H9 (cell line): ENCODE measurements at regions not wholly inside any gene's neighbourhood (a gene's known extent, or its start where the extent isn't known, plus 50 kb on each side); places are given as distances from the start of the nearest gene placed in this dataset.

Source experiments
- DNase-seq: peaks from one replicate; pipeline ENCODE4 v3.0.0-alpha.2; 2017
- H2AFZ ChIP-seq: one replicate; pipeline ENCODE4 v1.6.1; 2013; ENCODE audit warnings: mild to moderate bottlenecking, low read length, control low read depth, moderate library complexity
- H2AK5ac ChIP-seq: 2 replicates; pipeline ENCODE4 v1.6.1; 2013; ENCODE audit warnings: low read length, control low read depth, mixed read lengths; ENCODE audit not compliant: insufficient read length
- H2BK120ac ChIP-seq: one replicate; pipeline ENCODE4 v1.6.1; 2013; ENCODE audit warnings: low read depth, mild to moderate bottlenecking, low read length, control low read depth, inconsistent platforms; ENCODE audit not compliant: poor library complexity, severe bottlenecking
- H2BK12ac ChIP-seq: 2 replicates; pipeline ENCODE4 v1.6.1; 2013; ENCODE audit warnings: low read length, control low read depth, mixed read lengths, low read depth; ENCODE audit not compliant: insufficient read length
- H2BK15ac ChIP-seq: 2 replicates; pipeline ENCODE4 v1.6.1; 2013; ENCODE audit warnings: low read depth, low read length, control low read depth
- H2BK20ac ChIP-seq: one replicate; pipeline ENCODE4 v1.6.1; 2013; ENCODE audit warnings: low read depth, mild to moderate bottlenecking, low read length, control low read depth, inconsistent platforms; ENCODE audit not compliant: poor library complexity, severe bottlenecking
- H2BK5ac ChIP-seq: 2 replicates; pipeline ENCODE4 v1.6.1; 2013; ENCODE audit warnings: low read length, control low read depth, mixed read lengths; ENCODE audit not compliant: insufficient read length
- H3K14ac ChIP-seq: 2 replicates; pipeline ENCODE4 v1.6.1; 2013; ENCODE audit warnings: low read length, control low read depth; ENCODE audit not compliant: insufficient read depth
- H3K18ac ChIP-seq: 2 replicates; pipeline ENCODE4 v1.6.1; 2013; ENCODE audit warnings: low read depth, mild to moderate bottlenecking, mixed read lengths, low read length, control low read depth; ENCODE audit not compliant: insufficient read length
- H3K23ac ChIP-seq: 2 replicates; pipeline ENCODE4 v1.6.1; 2013; ENCODE audit warnings: low read length, control low read depth, mixed read lengths, low read depth; ENCODE audit not compliant: insufficient read length
- H3K23me2 ChIP-seq: 2 replicates; pipeline ENCODE4 v1.6.1; 2013; ENCODE audit warnings: low read depth, mild to moderate bottlenecking, mixed read lengths, low read length, control low read depth; ENCODE audit not compliant: insufficient read length, poor library complexity, severe bottlenecking
- H3K27ac ChIP-seq: 2 replicates; pipeline ENCODE4 v1.5.1; 2013; ENCODE audit warnings: low read length, control low read depth, mixed read lengths, low read depth; ENCODE audit not compliant: insufficient read length
- H3K27me3 ChIP-seq: 2 replicates; pipeline ENCODE4 v1.6.1; 2013; ENCODE audit warnings: low read length, control low read depth, inconsistent platforms; ENCODE audit not compliant: insufficient read depth
- H3K4ac ChIP-seq: 2 replicates; pipeline ENCODE4 v1.6.1; 2013; ENCODE audit warnings: low read depth, mild to moderate bottlenecking, control low read depth, inconsistent platforms, low read length, moderate library complexity
- H3K4me1 ChIP-seq: 2 replicates; pipeline ENCODE4 v1.6.1; 2013; ENCODE audit warnings: low read length, control low read depth, inconsistent platforms; ENCODE audit not compliant: insufficient read depth
- H3K4me2 ChIP-seq: 2 replicates; pipeline ENCODE4 v1.6.1; 2013; ENCODE audit warnings: low read length, control low read depth, mixed read lengths; ENCODE audit not compliant: insufficient read length, insufficient read depth
- H3K56ac ChIP-seq: 2 replicates; pipeline ENCODE4 v1.6.1; 2013; ENCODE audit warnings: low read depth, mild to moderate bottlenecking, mixed read lengths, low read length, control low read depth; ENCODE audit not compliant: insufficient read length
- H3K79me1 ChIP-seq: 2 replicates; pipeline ENCODE4 v1.6.1; 2013; ENCODE audit warnings: low read depth, mild to moderate bottlenecking, moderate library complexity, low read length, control low read depth, inconsistent platforms; ENCODE audit not compliant: insufficient read depth, poor library complexity, severe bottlenecking
- H3K79me2 ChIP-seq: 2 replicates; pipeline ENCODE4 v1.6.1; 2013; ENCODE audit warnings: low read length, control low read depth, inconsistent platforms; ENCODE audit not compliant: insufficient read depth
- H3K9ac ChIP-seq: 2 replicates; pipeline ENCODE4 v1.6.1; 2013; ENCODE audit warnings: low read length, control low read depth, mixed read lengths; ENCODE audit not compliant: insufficient read length; ENCODE audit errors: extremely low read depth
- H3K9me3 ChIP-seq: one replicate; pipeline ENCODE4 v1.6.1; 2013; ENCODE audit warnings: low read depth, low read length, inconsistent platforms; ENCODE audit not compliant: control insufficient read depth
- H3T11ph ChIP-seq: one replicate; pipeline ENCODE4 v1.6.1; 2013; ENCODE audit warnings: mild to moderate bottlenecking, low read length, control low read depth, inconsistent platforms
- H4K20me1 ChIP-seq: one replicate; pipeline ENCODE4 v1.6.1; 2013; ENCODE audit not compliant: control insufficient read depth, insufficient read length, insufficient read depth
- H4K5ac ChIP-seq: 2 replicates; pipeline ENCODE4 v1.6.1; 2013; ENCODE audit warnings: low read depth, mild to moderate bottlenecking, mixed read lengths, low read length, control low read depth; ENCODE audit not compliant: insufficient read length
- H4K8ac ChIP-seq: replicated peaks from 2 replicates; pipeline ENCODE4 v1.6.1; 2013; ENCODE audit warnings: low read length, control low read depth, mixed read lengths, low read depth; ENCODE audit not compliant: insufficient read length
- H4K91ac ChIP-seq: 2 replicates; pipeline ENCODE4 v1.6.1; 2013; ENCODE audit warnings: low read depth, mild to moderate bottlenecking, moderate library complexity, mixed read lengths, low read length, control low read depth; ENCODE audit not compliant: insufficient read length
- H3K27ac Mint-ChIP-seq, 3 experiments: 2 replicates in 2 of 3; 3 replicates in 1 of 3; pipeline ENCODE4 v1.8.0; 2020 to 2021; ENCODE audit warnings: mixed read lengths in 3 of 3, mild to moderate bottlenecking in 1 of 3, moderate library complexity in 1 of 3
- H3K27me3 Mint-ChIP-seq: 2 replicates; pipeline ENCODE4 v1.8.0; 2021; ENCODE audit warnings: low read depth, mild to moderate bottlenecking, moderate library complexity, mixed read lengths
- H3K36me3 Mint-ChIP-seq, 3 experiments: 2 replicates in 2 of 3; 3 replicates in 1 of 3; pipeline ENCODE4 v1.8.0; 2020 to 2021; ENCODE audit warnings: low read depth in 3 of 3, mixed read lengths in 3 of 3; ENCODE audit not compliant: insufficient read depth in 1 of 3
- H3K4me1 Mint-ChIP-seq, 2 experiments: 2 replicates each; pipeline ENCODE4 v1.8.0; 2020; ENCODE audit warnings: mixed read lengths in 2 of 2
- H3K4me3 Mint-ChIP-seq, 2 experiments: 2 replicates in 1 of 2; 3 replicates in 1 of 2; pipeline ENCODE4 v1.8.0; 2020 to 2021; ENCODE audit warnings: mild to moderate bottlenecking in 2 of 2, mixed read lengths in 2 of 2, moderate library complexity in 1 of 2
- H3K9me3 Mint-ChIP-seq, 2 experiments: 2 replicates in 1 of 2; 3 replicates in 1 of 2; pipeline ENCODE4 v1.8.0; 2020; ENCODE audit warnings: mild to moderate bottlenecking in 2 of 2, mixed read lengths in 2 of 2, moderate library complexity in 1 of 2
- WGBS: extraction: QIAGEN DNeasy Blood & Tissue Kit; methylation state at CpG from one replicate; pipeline ENCODE4 v1.1.7; 2013; ENCODE audit warnings: missing lambda C conversion rate, low lambda C conversion rate, mixed read lengths; ENCODE audit not compliant: insufficient read length; ENCODE audit errors: extremely low coverage; 5-methylcytosine and 5-hydroxymethylcytosine counted together
- TF ChIP-seq, protein P1 (sequence below): fragments of 200-600 bp; sonication (generic); conservative IDR thresholded peaks from 3 replicates; pipeline ENCODE4 v1.8.0; 2021; ENCODE audit warnings: antibody characterized with exemption, mild to moderate bottlenecking

DNA sequence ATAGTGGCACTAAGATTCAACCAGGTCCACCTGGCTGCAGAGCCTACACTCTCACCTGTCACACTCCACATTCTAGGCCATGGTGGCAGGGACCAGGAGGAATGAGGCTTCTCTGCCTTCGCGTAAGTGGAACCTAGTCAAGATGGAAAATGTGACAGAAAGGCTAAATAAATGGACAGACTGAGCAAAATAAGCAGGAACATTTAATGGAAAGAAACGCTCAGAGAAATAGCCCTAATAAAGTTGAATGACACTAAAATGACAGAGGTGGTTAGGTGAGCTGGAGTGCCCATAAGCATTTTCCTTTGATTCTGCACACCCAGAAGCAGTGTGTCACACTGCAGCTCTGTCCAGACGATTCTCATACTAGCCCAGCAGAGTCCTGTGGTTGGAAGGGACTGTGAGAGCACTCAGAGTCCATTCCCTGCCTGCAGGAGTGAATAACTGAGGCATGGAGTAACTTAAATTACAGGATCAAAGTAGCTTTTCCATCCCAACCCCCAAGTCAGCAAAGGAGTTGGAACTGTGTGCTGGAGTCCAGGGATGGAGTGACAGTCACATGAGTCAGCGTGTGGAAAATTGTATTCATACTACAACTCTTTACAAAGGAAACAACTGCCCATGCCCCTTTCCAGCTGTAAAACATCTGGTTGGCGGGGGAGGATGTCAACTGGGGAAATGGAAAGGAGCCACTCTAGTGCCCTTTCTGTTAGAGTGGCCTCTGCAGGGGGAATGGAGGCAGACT, 105.4 kb upstream of the LGALSL start:
- no CpG with 5 or more reads among the region's 6 CpGs for WGBS

More for the DNA sequence above, 105.4 kb upstream of the LGALSL start:
- Mint-ChIP-seq H3K27me3 (no peaks in the 10 kb centered on the region), H3K4me1 (peaks cover 7 to 14% of the 10 kb centered on the region in 2 experiments), H3K9me3 (no peaks in the 10 kb centered on the region), H3K36me3 (no peaks in the 10 kb centered on the region), H3K27ac (no peak overlapping the region), H3K4me3 (no peak overlapping the region)
- no peaks in the 10 kb centered on the region for H3K79me2 ChIP-seq
- no peak overlapping the region for H2BK120ac ChIP-seq
- H2AFZ ChIP-seq = no peak overlapping the region
- H2BK12ac ChIP-seq = no peak overlapping the region
- H3T11ph ChIP-seq = no peak overlapping the region
- no peak overlapping the region for H4K91ac ChIP-seq
- H4K5ac ChIP-seq = no peak overlapping the region
- no peak overlapping the region for H2BK5ac ChIP-seq
- H3K23ac ChIP-seq = no peak overlapping the region
- TF ChIP-seq, protein P1, sequence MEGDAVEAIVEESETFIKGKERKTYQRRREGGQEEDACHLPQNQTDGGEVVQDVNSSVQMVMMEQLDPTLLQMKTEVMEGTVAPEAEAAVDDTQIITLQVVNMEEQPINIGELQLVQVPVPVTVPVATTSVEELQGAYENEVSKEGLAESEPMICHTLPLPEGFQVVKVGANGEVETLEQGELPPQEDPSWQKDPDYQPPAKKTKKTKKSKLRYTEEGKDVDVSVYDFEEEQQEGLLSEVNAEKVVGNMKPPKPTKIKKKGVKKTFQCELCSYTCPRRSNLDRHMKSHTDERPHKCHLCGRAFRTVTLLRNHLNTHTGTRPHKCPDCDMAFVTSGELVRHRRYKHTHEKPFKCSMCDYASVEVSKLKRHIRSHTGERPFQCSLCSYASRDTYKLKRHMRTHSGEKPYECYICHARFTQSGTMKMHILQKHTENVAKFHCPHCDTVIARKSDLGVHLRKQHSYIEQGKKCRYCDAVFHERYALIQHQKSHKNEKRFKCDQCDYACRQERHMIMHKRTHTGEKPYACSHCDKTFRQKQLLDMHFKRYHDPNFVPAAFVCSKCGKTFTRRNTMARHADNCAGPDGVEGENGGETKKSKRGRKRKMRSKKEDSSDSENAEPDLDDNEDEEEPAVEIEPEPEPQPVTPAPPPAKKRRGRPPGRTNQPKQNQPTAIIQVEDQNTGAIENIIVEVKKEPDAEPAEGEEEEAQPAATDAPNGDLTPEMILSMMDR = no peak
- H3K23me2 ChIP-seq = no peaks in the 10 kb centered on the region
- H3K4me2 ChIP-seq = no peak overlapping the region
- no peak overlapping the region for H3K18ac ChIP-seq
- H2AK5ac ChIP-seq = no peak overlapping the region
- no peaks in the 10 kb centered on the region for H3K4me1 ChIP-seq
- no peak overlapping the region for H2BK15ac ChIP-seq
- H4K20me1 ChIP-seq = no peaks in the 10 kb centered on the region
- no peak overlapping the region for H2BK20ac ChIP-seq
- H3K9me3 ChIP-seq = no peaks in the 10 kb centered on the region
- no peak overlapping the region for H4K8ac ChIP-seq
- H3K9ac ChIP-seq = no peak overlapping the region
- no peaks in the 10 kb centered on the region for H3K79me1 ChIP-seq
- H3K4ac ChIP-seq = no peak overlapping the region
- H3K27ac ChIP-seq = no peak overlapping the region
- H3K14ac ChIP-seq = no peak overlapping the region; the same call in 1 of the 2 replicates
- H3K56ac ChIP-seq = no peak overlapping the region
- H3K27me3 ChIP-seq = no peaks in the 10 kb centered on the region
- no peak for DNase-seq
